ENCODE measurements at regions not wholly inside any gene's neighbourhood (a gene's known extent, or its start where the extent isn't known, plus 50 kb on each side); places are given as distances from the start of the nearest gene placed in this dataset.

- DNase-seq (ENCODE audit: low spot score): no peak
These were observed 142.9 kb downstream of the RPIA start for GRCh38 chr2:88834376-88834775.

GRCh38 chr2:88834866-88835265 is 143.4 kb downstream of the RPIA start:
- no peak for DNase-seq (ENCODE audit: low spot score)

- DNase-seq (ENCODE audit: low spot score): no peak
These were observed 144.3 kb downstream of the RPIA start for GRCh38 chr2:88835726-88836125.

DNA sequence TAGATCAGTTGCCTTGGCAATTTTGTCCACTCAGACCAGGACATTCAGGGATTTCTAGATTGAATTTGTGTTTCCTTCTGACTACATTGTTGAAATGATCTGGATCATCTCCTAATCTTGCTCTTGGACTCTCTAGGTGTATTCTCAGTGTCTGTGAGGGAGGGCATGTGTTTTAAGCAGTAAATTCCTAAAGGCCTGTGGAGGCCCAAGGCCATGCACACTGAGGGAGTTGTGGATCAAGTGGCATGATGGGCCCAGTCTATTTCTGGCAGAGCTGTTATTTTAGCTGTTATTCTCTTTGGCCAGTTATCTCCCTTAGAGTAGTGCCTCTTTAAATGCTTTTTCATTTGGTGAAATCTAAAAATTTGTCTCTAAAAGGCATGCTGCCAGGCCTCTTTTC is 144.9 kb downstream of the RPIA start:
- DNase-seq (ENCODE audit: low spot score): no peak

GRCh38 chr2:88837511-88838160 is 146.2 kb downstream of the RPIA start:
- DNase-seq (ENCODE audit: low spot score): no peak

- DNase-seq (ENCODE audit: low spot score): no peak
These were observed 146.7 kb downstream of the RPIA start for GRCh38 chr2:88838165-88838635.

DNA sequence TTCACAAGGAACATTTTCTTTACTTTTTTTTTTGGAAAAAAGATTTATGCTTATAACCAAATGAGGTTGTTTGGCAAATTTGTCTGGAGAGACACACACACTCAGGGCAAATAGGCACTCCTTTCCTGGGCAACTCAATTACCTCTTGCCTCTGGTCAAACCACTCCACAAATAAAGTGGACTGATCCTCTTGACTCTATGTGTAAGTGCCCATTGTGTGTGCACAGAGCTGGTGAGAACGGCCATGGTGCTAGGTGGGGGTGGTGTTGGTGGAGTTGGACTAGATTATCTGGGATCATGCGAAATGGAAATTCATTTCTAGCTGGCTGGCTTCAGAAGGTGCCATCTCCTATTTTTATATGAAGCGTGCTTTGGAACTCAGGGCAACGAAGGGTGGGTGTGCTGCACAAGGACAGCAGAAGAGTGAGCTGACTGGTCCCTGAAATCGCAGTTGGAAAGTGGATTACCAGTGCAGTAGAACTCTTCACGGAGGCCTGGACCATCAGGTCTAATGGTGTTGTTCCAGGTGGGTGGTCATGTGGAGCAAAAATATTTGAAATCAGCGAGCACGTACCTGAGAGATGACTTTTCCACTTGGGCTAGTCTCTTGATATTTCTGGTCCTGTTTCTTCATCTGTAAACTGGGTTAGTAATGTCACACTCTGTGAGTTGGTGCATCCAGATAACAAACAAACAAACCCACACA is 149.9 kb downstream of the RPIA start:
- DNase-seq (ENCODE audit: low spot score): no peak

GRCh38 chr2:88842656-88843460 is 151.4 kb downstream of the RPIA start:
- no peak for DNase-seq (ENCODE audit: low spot score)

- DNase-seq (ENCODE audit: low spot score): no peak
These were observed 152.2 kb downstream of the RPIA start for GRCh38 chr2:88843651-88844050.

GRCh38 chr2:88844960-88845359 is 153.5 kb downstream of the RPIA start:
- DNase-seq (ENCODE audit: low spot score): no peak

DNA sequence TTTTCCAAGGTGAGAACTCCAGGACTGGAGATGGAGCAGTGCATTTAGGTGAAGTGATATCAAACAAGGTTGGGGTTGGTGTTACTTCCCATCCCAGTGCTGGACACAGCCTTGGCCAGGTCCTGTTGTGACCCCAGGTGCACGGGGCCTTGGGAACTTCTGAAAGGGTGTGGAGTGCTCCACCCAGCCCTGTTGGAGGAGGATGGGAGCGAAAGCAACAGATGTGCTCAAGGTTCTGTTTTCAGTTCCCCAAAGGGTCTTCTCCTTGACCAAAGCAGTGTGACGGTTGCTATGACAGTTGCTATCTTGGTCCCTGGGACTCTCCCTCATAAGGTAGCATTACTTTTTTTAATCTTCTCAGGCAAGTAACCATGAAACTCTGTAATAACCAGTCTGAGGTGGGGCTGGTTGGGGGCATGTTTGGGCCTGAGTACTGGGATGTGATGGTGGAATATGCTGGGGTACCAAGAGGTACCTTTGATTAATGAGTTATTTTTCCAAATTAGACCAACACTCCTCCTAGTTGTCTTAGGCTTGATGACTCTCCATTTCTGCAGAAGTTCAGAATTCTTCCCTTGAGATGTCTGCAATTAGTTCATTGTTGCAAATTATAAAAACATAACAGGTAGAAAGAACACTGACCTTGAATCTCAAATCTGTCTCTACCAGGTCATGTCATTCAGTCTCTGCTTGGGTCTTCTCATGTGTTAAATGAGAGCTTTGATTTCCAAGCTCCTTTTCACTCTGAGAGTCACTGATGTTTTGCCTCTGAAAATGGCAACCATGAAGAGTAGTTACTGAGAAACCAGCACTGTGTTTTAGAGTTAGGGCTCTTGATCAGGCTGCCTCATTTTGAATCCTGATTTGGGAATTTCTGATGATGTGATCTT is 154.5 kb downstream of the RPIA start:
- no peak for DNase-seq (ENCODE audit: low spot score)

DNA sequence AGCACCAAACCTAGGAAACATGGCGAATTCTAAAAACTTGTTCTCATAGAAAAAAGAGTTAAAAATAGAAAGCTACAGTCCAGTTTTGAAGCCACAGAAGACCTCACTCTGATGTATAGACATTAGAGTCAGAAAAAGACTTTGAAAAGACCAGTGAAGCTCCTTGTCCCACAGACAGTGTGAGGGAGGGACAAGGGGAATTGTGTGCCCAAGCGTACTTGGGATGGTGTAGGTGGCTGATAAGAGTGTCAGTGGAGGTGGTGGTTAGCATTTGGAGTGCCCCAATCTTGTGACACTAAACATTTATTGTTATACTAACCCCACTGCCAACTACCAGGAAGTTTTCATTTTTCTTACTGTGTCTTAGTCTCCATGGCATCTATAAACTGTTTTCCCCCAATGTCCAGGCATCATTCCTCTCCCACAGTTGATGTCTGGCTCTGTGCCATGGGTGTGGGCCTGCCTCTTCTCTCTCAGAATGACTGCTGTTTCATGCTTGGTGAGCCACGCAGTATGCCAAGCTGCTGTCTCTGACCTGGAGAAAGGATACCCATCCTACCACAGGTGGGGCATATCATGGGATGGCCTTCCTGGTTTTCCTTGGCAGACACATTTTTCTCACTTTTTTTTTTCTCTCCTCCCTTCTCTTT is 161.4 kb downstream of the RPIA start:
- DNase-seq (ENCODE audit: low spot score): no peak

- no peak for DNase-seq (ENCODE audit: low spot score)
These were observed 161.9 kb downstream of the RPIA start for GRCh38 chr2:88853403-88853790.

GRCh38 chr2:88854528-88854927 is 163.1 kb downstream of the RPIA start:
- no peak for DNase-seq (ENCODE audit: low spot score)

- no peak for DNase-seq (ENCODE audit: low spot score)
These were observed 164.3 kb downstream of the RPIA start for GRCh38 chr2:88855620-88856408.

GRCh38 chr2:88856409-88857135 is 165.1 kb downstream of the RPIA start:
- no peak for DNase-seq (ENCODE audit: low spot score)

GRCh38 chr2:88857274-88857741 is 165.8 kb downstream of the RPIA start:
- no peak for DNase-seq (ENCODE audit: low spot score)

- DNase-seq (ENCODE audit: low spot score): no peak
These were observed 166.5 kb downstream of the RPIA start for GRCh38 chr2:88857951-88858411.

- no peak for DNase-seq (ENCODE audit: low spot score)
These were observed 168.0 kb downstream of the RPIA start for GRCh38 chr2:88859461-88859860.

Measured in cerebellar cortex (tissue), 1 donor.